ENCODE measurements at regions not wholly inside any gene's neighbourhood (a gene's known extent, or its start where the extent isn't known, plus 50 kb on each side); places are given as distances from the start of the nearest gene placed in this dataset.

DNA sequence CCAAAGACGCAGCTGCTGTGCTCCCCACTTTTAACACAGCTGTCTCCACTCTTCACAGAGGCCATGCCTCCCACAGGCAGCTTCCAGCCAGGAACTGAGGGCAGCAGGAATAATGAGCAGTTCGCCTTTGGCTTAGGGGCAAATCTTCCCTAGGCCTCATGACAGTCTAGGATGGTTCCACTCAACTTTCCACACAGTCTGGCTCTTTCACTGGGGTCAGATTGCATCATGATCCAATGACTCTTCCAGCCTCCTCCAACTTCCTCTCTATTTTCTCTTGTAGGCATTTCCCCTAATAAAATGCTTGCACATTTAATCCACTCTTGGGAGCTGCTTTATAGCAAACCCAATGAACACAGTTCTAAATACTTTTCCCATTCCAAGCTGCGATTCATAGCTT, 271.6 kb upstream of the ATP2B1 start:
- intact Hi-C loops (cut with DNase I), result no loop called here
- no peak overlapping the region for H3K4me3 ChIP-seq
- DNase-seq, result no peak
- peak; percentile 73 to 76 for ATAC-seq
- peak overlapping the region; percentile 16 for H3K27ac ChIP-seq
- H3K4me1 ChIP-seq, result peaks cover 9% of the 10 kb centered on the region
- no peaks in the 10 kb centered on the region for H3K27me3 ChIP-seq (ENCODE audit: low read depth)
- H3K36me3 ChIP-seq, result no peaks in the 10 kb centered on the region
- H3K9me3 ChIP-seq, result no peaks in the 10 kb centered on the region
- TF ChIP-seq CTCF (IDR thresholded peaks at IDR 0.05), result no peak

DNA sequence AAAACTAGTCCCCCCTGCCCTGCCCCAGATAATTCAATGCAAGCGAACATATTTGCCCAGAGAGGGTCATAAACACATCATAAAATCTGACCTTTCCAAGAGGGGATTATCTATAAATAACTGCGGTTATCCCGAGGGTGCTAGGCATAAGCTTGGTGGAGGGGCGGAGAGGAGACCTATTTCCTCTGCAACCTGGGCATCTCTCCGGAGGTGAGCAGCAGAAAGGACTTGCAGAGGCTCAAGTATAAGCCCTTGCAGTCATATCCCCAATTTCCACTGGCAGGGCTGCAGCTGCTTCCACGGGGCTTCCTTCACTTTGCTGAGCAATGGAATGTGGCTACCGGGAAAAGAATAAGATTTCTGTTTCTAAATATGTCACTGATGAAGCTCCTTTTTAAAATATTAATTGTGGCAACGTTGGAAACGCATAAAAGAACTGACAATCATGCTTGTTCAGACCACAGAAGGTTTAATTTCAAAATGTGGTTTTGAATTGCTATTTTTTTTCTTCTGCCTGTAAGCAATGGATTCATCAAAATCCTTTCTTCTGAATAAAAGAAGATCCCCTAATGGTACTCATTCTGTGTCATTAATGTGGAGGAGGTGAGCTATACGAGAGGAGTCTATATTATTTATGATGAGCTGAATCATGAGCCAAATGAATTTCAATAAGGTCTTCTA, 268.9 kb upstream of the ATP2B1 start:
- intact Hi-C loops (cut with DNase I), result no loop called here
- no peak for ATAC-seq
- H3K27ac ChIP-seq, result no peak overlapping the region
- no peak overlapping the region for H3K4me3 ChIP-seq
- no peaks in the 10 kb centered on the region for H3K9me3 ChIP-seq
- H3K27me3 ChIP-seq (ENCODE audit: low read depth), result no peaks in the 10 kb centered on the region
- no peak for TF ChIP-seq CTCF (IDR thresholded peaks at IDR 0.05)
- H3K36me3 ChIP-seq, result no peaks in the 10 kb centered on the region
- peaks cover 9% of the 10 kb centered on the region for H3K4me1 ChIP-seq
- DNase-seq, result no peak

GRCh38 chr12:89976866-89977265, 268.2 kb upstream of the ATP2B1 start:
- intact Hi-C loops (cut with DNase I), result no loop called here
- ATAC-seq, result no peak
- H3K27ac ChIP-seq, result no peak overlapping the region
- no peaks in the 10 kb centered on the region for H3K27me3 ChIP-seq (ENCODE audit: low read depth)
- DNase-seq, result no peak
- H3K36me3 ChIP-seq, result no peaks in the 10 kb centered on the region
- no peaks in the 10 kb centered on the region for H3K9me3 ChIP-seq
- H3K4me1 ChIP-seq, result peaks cover 9% of the 10 kb centered on the region
- no peak for TF ChIP-seq CTCF (IDR thresholded peaks at IDR 0.05)
- H3K4me3 ChIP-seq, result no peak overlapping the region

DNA sequence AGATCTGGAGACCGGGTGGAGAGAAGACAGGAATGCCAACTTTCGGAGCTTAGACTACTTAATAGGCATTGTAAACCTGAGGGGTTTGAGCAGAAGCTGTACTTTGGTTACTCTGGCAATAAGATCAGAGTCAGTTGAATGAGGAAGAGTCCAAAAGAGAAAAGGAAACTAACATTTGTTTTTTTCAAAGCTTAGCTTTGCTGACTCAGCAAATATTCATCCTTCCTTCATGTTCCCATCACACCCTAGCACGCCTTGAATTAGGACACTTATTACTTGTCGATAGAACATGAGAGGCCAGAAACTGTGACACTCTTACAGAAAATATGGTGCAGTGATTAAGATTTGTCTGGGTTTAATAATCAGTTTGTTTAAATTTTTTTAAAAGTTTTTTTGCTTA, 266.9 kb upstream of the ATP2B1 start:
- Histone ChIP-seq H3K36me3 (no peaks in the 10 kb centered on the region), H3K4me3 (no peak overlapping the region), H3K4me1 (peaks cover 9% of the 10 kb centered on the region), H3K9me3 (no peaks in the 10 kb centered on the region), H3K27ac (no peak overlapping the region), H3K27me3 (ENCODE audit: low read depth) (no peaks in the 10 kb centered on the region)
- DNase-seq (no peak), ATAC-seq (no peak)
- intact Hi-C loops (cut with DNase I), result no loop called here
- TF ChIP-seq CTCF (IDR thresholded peaks at IDR 0.05), result no peak

GRCh38 chr12:89971880-89972279, 263.2 kb upstream of the ATP2B1 start:
- DNase-seq (no peak), ATAC-seq (peak; percentile 25 to 62)
- Histone ChIP-seq H3K36me3 (no peaks in the 10 kb centered on the region), H3K9me3 (no peaks in the 10 kb centered on the region), H3K27ac (no peak overlapping the region), H3K4me1 (peaks cover 15% of the 10 kb centered on the region), H3K4me3 (no peak overlapping the region), H3K27me3 (ENCODE audit: low read depth) (no peaks in the 10 kb centered on the region)
- no peak for TF ChIP-seq CTCF (IDR thresholded peaks at IDR 0.05)
- intact Hi-C loops (cut with DNase I), result no loop called here
